ENCODE measurements at regions not wholly inside any gene's neighbourhood (a gene's known extent, or its start where the extent isn't known, plus 50 kb on each side); places are given as distances from the start of the nearest gene placed in this dataset.

GRCh38 chr21:16797966-16798365, 714.9 kb upstream of the CXADR start:
- TF ChIP-seq CTCF (conservative IDR thresholded peaks at IDR 0.05; ENCODE audit: low read depth, low read length): no peak
- no peak for TF ChIP-seq EZH2 (IDR thresholded peaks at IDR 0.05; ENCODE audit: borderline replicate concordance, low read depth, low read length, poor library complexity, severe bottlenecking)

All from A673 (cell line).